A673 (cell line): ENCODE measurements at regions not wholly inside any gene's neighbourhood (a gene's known extent, or its start where the extent isn't known, plus 50 kb on each side); places are given as distances from the start of the nearest gene placed in this dataset.

ENCODE experiments used
- BruUV-seq: library from RNA; stranded (reverse); fragments of 400-500 nt; replicated peaks from 2 replicates; lab custom pipeline; 2021; lab: Mats Ljungman, UMichigan
- CTCF ChIA-PET: fragments of 300-600 bp; sonication (Branson Sonifier 250); formaldehyde crosslinking; loops from one replicate; lab custom pipeline; 2022; ENCODE audit warnings: antibody characterized with exemption; lab: Charles Lee
- POLR2A ChIA-PET: fragments of 300-600 bp; sonication (Branson Sonifier 250); formaldehyde crosslinking; loops from one replicate; lab custom pipeline; 2022; ENCODE audit warnings: antibody characterized with exemption; ENCODE audit not compliant: low non-redundant PET; lab: Charles Lee
- DNase-seq: peaks from one replicate; pipeline ENCODE4 v3.0.0-alpha.2; 2015; ENCODE audit warnings: low spot score
- H3K27ac ChIP-seq: fragments of 200-600 bp; sonication (generic); 2 replicates; pipeline ENCODE4 v1.5.1; 2016; ENCODE audit warnings: mixed run types, low read depth, mild to moderate bottlenecking, mixed read lengths, antibody characterized with exemption, low read length; ENCODE audit not compliant: poor library complexity, severe bottlenecking
- H3K27me3 ChIP-seq: fragments of 200-600 bp; sonication (generic); replicated peaks from 2 replicates; pipeline ENCODE4 v1.6.1; 2017; ENCODE audit warnings: mixed run types, low read depth, mild to moderate bottlenecking, mixed read lengths, antibody characterized with exemption, low read length; ENCODE audit not compliant: insufficient read depth, poor library complexity
- H3K36me3 ChIP-seq: fragments of 200-600 bp; sonication (generic); 2 replicates; pipeline ENCODE4 v1.6.1; 2016; ENCODE audit warnings: mixed run types, mild to moderate bottlenecking, mixed read lengths, antibody characterized with exemption, low read length; ENCODE audit not compliant: insufficient read depth, poor library complexity, severe bottlenecking
- H3K4me1 ChIP-seq: fragments of 200-600 bp; sonication (generic); 2 replicates; pipeline ENCODE4 v1.6.1; 2017; ENCODE audit warnings: mixed run types, mild to moderate bottlenecking, mixed read lengths, antibody characterized with exemption, low read length; ENCODE audit not compliant: insufficient read depth, poor library complexity, severe bottlenecking
- H3K4me3 ChIP-seq: fragments of 200-600 bp; sonication (generic); 2 replicates; pipeline ENCODE4 v1.5.1; 2016; ENCODE audit warnings: low read depth, mixed run types, mild to moderate bottlenecking, mixed read lengths, low read length; ENCODE audit not compliant: poor library complexity, severe bottlenecking
- H3K9me3 ChIP-seq: fragments of 200-600 bp; sonication (generic); 2 replicates; pipeline ENCODE4 v1.6.1; 2016; ENCODE audit warnings: mixed run types, low read depth, mild to moderate bottlenecking, mixed read lengths, antibody characterized with exemption, low read length; ENCODE audit not compliant: poor library complexity, severe bottlenecking
- CTCF ChIP-seq: fragments of 300-800, 200-600 bp; sonication (generic); conservative IDR thresholded peaks from 2 replicates; pipeline ENCODE4 v1.5.1; 2017; ENCODE audit warnings: low read depth, mild to moderate bottlenecking, antibody characterized with exemption, low read length, moderate library complexity, mixed read lengths
- EZH2 ChIP-seq: fragments of 200-600 bp; sonication (generic); IDR thresholded peaks from 2 replicates; pipeline ENCODE4 v1.6.1; 2017; ENCODE audit warnings: borderline replicate concordance, low read depth, mild to moderate bottlenecking, mixed read lengths, antibody characterized with exemption, low read length; ENCODE audit not compliant: poor library complexity, severe bottlenecking
- intact Hi-C: fragments of 100-400 bp; cut with micrococcal nuclease; formaldehyde crosslinking; loops from one replicate; pipeline ENCODE4 v1.10.0; 2022; ENCODE audit not compliant: unreplicated experiment

- Histone ChIP-seq H3K4me1 (peaks cover 5% of the 10 kb centered on the region), H3K9me3 (no peaks in the 10 kb centered on the region), H3K27ac (no peak overlapping the region), H3K27me3 (no peaks in the 10 kb centered on the region), H3K4me3 (no peak overlapping the region), H3K36me3 (peaks cover 40% of the 10 kb centered on the region)
- BruUV-seq = no TSS peak
- intact Hi-C loops = no loop called here
- POLR2A ChIA-PET = no interaction called here
- CTCF ChIA-PET = no interaction called here
- TF ChIP-seq CTCF = no peak
- TF ChIP-seq EZH2 = no peak
- DNase-seq = no peak
These were observed 351.9 kb downstream of the SEC14L1 start for GRCh38 chr17:77492446-77493237.

DNA sequence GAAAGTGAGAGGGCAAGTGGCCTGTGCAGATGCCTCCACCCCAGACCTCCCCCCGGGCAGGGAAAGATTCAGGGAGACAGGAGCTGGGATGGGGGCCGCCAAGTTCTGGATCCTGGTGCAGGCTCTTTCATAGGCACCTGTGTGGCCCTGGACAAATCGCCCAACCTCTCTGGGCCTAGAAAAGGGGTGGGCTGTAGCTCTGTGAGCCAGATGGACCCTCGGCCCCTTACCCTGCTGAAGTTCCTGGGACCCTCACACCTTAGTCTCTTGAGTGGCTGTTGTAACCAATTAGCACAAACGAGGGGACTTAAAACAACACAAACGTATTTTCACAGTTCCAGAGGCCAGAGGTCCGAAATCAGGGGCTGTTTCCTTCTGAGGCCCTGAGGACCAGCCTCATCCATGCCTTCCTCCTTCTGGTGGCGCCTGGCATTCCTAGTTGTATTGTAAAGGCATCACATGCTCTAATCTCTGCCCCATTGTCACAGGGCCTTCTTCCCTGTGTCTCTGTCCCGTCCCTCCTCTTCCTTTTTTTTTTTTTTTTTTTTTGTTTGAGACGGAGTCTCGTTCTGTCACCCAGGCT is 352.6 kb downstream of the SEC14L1 start:
- Histone ChIP-seq H3K4me1 (peaks cover 5% of the 10 kb centered on the region), H3K9me3 (no peaks in the 10 kb centered on the region), H3K27ac (no peak overlapping the region), H3K27me3 (no peaks in the 10 kb centered on the region), H3K4me3 (no peak overlapping the region), H3K36me3 (peaks cover 38% of the 10 kb centered on the region)
- intact Hi-C loops = no loop called here
- ChIA-PET POLR2A (no interaction called here), CTCF (no interaction called here)
- BruUV-seq = no TSS peak
- DNase-seq = no peak
- TF ChIP-seq EZH2 (no peak), CTCF (no peak)

DNA sequence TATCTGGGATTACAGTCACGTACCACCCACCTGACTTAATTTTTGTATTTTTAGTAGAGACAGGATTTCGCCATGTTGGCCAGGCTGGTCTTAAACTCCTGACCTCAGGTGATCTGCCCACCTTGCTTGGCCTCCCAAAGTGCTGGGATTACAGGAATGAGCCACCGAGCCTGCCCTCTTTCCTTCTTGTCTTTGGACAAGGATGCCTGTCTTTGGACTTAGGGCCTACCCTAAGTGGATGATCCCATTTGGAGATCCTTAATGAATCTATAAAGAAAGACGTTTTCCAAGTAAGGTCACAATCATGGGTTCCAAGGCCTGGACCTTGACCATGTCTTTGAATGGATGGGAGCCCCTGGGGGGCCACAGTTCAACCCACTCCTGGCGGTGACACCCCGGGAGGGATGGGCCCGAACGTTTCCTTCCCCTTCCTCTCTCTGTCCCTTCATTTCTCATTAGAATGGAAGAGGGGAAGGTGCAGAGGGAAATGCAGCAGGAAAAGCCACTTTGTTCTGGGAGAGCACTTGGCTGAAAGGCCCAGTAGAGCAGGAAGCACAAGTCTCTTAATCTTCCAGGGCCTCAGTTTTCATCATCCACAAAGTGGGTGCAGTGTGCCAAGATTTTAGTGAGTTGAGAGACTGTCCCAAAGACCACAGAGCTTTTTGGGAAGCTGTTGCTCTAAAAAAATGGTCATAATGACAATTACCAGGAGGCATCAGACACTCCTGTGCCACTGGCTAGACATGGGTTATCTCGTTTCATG is 353.3 kb downstream of the SEC14L1 start:
- H3K4me3 ChIP-seq = no peak overlapping the region
- CTCF ChIA-PET = interaction anchor here (0.6 to 1.7 kb wide), 3 partner anchors 64 to 169 kb away, joined by 3 to 8 read pairs (median 6); no protein-coding TSS in a partner anchor
- no peak for DNase-seq
- POLR2A ChIA-PET = no interaction called here
- no peak overlapping the region for H3K27ac ChIP-seq
- H3K9me3 ChIP-seq = no peaks in the 10 kb centered on the region
- peaks cover 5% of the 10 kb centered on the region for H3K4me1 ChIP-seq
- peaks cover 35% of the 10 kb centered on the region for H3K36me3 ChIP-seq
- H3K27me3 ChIP-seq = no peaks in the 10 kb centered on the region
- TF ChIP-seq CTCF (no peak), EZH2 (no peak)
- intact Hi-C loops = no loop called here
- BruUV-seq = no TSS peak
